ENCODE measurements at regions not wholly inside any gene's neighbourhood (a gene's known extent, or its start where the extent isn't known, plus 50 kb on each side); places are given as distances from the start of the nearest gene placed in this dataset.
A peak's percentile ranks its signal among the peaks of the same experiment; 100 is the strongest.

- DNase-seq, result no peak
Observed at GRCh38 chr14:65877624-65878023, 465.1 kb downstream of the FUT8 start.

- no peak for DNase-seq
Observed at GRCh38 chr14:65878586-65878985, 466.1 kb downstream of the FUT8 start.

GRCh38 chr14:65879248-65880009, 466.9 kb downstream of the FUT8 start:
- no peak for DNase-seq

GRCh38 chr14:65880507-65880906, 468.0 kb downstream of the FUT8 start:
- no peak for DNase-seq

GRCh38 chr14:65881642-65882041, 469.1 kb downstream of the FUT8 start:
- no peak for DNase-seq

GRCh38 chr14:65888677-65889076, 476.1 kb downstream of the FUT8 start:
- no peak for DNase-seq

- DNase-seq, result no peak
Observed at GRCh38 chr14:65892315-65892714, 479.8 kb downstream of the FUT8 start.

GRCh38 chr14:65900164-65900563, 487.6 kb downstream of the FUT8 start:
- DNase-seq, result no peak

- no peak for DNase-seq
Observed at GRCh38 chr14:65901595-65901994, 489.1 kb downstream of the FUT8 start.

- DNase-seq, result no peak
Observed at GRCh38 chr14:65904988-65905387, 492.5 kb downstream of the FUT8 start.

GRCh38 chr14:65906344-65906743, 493.8 kb downstream of the FUT8 start:
- DNase-seq, result no peak

- DNase-seq, result no peak
Observed at GRCh38 chr14:65906948-65907347, 494.4 kb downstream of the FUT8 start.

- peak in 1 of 14 donors; percentile 48 for DNase-seq
Observed at GRCh38 chr14:65910108-65910786, 497.7 kb downstream of the FUT8 start.

GRCh38 chr14:65915125-65915524, 502.6 kb downstream of the FUT8 start:
- no peak for DNase-seq

- DNase-seq, result no peak
Observed at GRCh38 chr14:65916055-65916454, 503.5 kb downstream of the FUT8 start.

- no peak for DNase-seq
Observed at GRCh38 chr14:65920996-65921395, 508.5 kb downstream of the FUT8 start.

GRCh38 chr14:65922142-65922541, 509.6 kb downstream of the FUT8 start:
- no peak for DNase-seq

- DNase-seq, result no peak
Observed at GRCh38 chr14:65926504-65926903, 514.0 kb downstream of the FUT8 start.

- no peak for DNase-seq
Observed at GRCh38 chr14:65926935-65927700, 514.6 kb downstream of the FUT8 start.

GRCh38 chr14:65927931-65928356, 515.4 kb downstream of the FUT8 start:
- DNase-seq, result no peak

GRCh38 chr14:65928995-65929394, 516.5 kb downstream of the FUT8 start:
- no peak for DNase-seq

GRCh38 chr14:65933400-65934069, 521.0 kb downstream of the FUT8 start:
- DNase-seq, result no peak

GRCh38 chr14:65934070-65934435, 521.5 kb downstream of the FUT8 start:
- no peak for DNase-seq
